HCT116 (cell line): ENCODE measurements at regions not wholly inside any gene's neighbourhood (a gene's known extent, or its start where the extent isn't known, plus 50 kb on each side); places are given as distances from the start of the nearest gene placed in this dataset.

ENCODE experiments used
- ATAC-seq: fragments of 200-7000 bp; cut with Tn5 transposase; 2 replicates; pipeline ENCODE4 v1.9.1; 2020; ENCODE audit warnings: mild to moderate bottlenecking, moderate library complexity
- BruUV-seq: library from RNA; stranded (reverse); fragments of 400-500 nt; replicated peaks from 2 replicates; lab custom pipeline; 2021; lab: Mats Ljungman, UMichigan
- CTCF ChIA-PET: fragments of 300-600 bp; sonication (Branson Sonifier 250); formaldehyde crosslinking; loops from one replicate; lab custom pipeline; 2021; ENCODE audit warnings: antibody characterized with exemption; lab: Charles Lee
- POLR2A ChIA-PET: fragments of 300-600, 350-600 bp; sonication (Branson Sonifier 250); formaldehyde crosslinking; loops from one replicate; lab custom pipeline; 2021; ENCODE audit warnings: antibody characterized with exemption; lab: Charles Lee
- RAD21 ChIA-PET, 2 experiments: fragments of 300-600 bp; sonication (Branson Sonifier 250); formaldehyde crosslinking; loops; one replicate each; lab custom pipeline; 2023; ENCODE audit warnings: low total read pairs in 2 of 2; ENCODE audit not compliant: uncharacterized antibody in 2 of 2, unreplicated experiment in 2 of 2, low non-redundant PET in 1 of 2; lab: Charles Lee
- DNase-seq: peaks from one replicate; pipeline ENCODE4 v3.0.0-alpha.2; 2010; ENCODE audit warnings: low read depth, low spot score
- H2AFZ ChIP-seq: fragments of 200-600 bp; shearing (Covaris generic), sonication (generic); 2 replicates; pipeline ENCODE4 v1.6.1; 2017; ENCODE audit warnings: low read depth, mixed run types, mixed read lengths, antibody characterized with exemption, low read length; ENCODE audit not compliant: poor library complexity, severe bottlenecking
- H3K27ac ChIP-seq: 2 replicates; pipeline ENCODE4 v1.5.1; 2012; ENCODE audit warnings: low read depth, low read length
- H3K27me3 ChIP-seq: fragments of 200-600 bp; sonication (generic); 2 replicates; pipeline ENCODE4 v1.6.1; 2016; ENCODE audit warnings: mixed run types, low read length, mixed read lengths; ENCODE audit not compliant: insufficient read depth
- H3K36me3 ChIP-seq, 2 experiments: fragments of 200-500 bp in 1 of 2; fragments of 200-600 bp in 1 of 2; sonication (Bioruptor generic) in 1 of 2; sonication (generic) in 1 of 2; 2 replicates each; pipeline versions ENCODE4 v1.5.1 to v1.6.1; 2014 to 2016; ENCODE audit warnings: low read length in 2 of 2, inconsistent platforms in 1 of 2, mixed read lengths in 1 of 2, mixed run types in 1 of 2; ENCODE audit not compliant: insufficient read depth in 2 of 2, control insufficient read depth in 1 of 2
- H3K4me1 ChIP-seq, 2 experiments: fragments of 200-600 bp in 1 of 2; sonication (generic) in 1 of 2; 2 replicates each; pipeline versions ENCODE4 v1.5.1 to v1.6.1; 2012 to 2017; ENCODE audit warnings: low read length in 2 of 2, inconsistent platforms in 1 of 2, mild to moderate bottlenecking in 1 of 2, mixed read lengths in 1 of 2, mixed run types in 1 of 2, moderate library complexity in 1 of 2; ENCODE audit not compliant: insufficient read depth in 2 of 2, control insufficient read depth in 1 of 2
- H3K4me2 ChIP-seq: fragments of 200-600 bp; sonication (generic); 2 replicates; pipeline ENCODE4 v1.6.1; 2017; ENCODE audit warnings: mixed run types, low read length, mixed read lengths
- H3K4me3 ChIP-seq, 2 experiments: fragments of 200-600 bp in 1 of 2; sonication (generic) in 1 of 2; replicated peaks in 1 of 2; 2 replicates each; pipeline ENCODE4 v1.5.1; 2011 to 2016; ENCODE audit warnings: low read length in 2 of 2, control low read depth in 1 of 2, low read depth in 1 of 2, mild to moderate bottlenecking in 1 of 2, mixed read lengths in 1 of 2, mixed run types in 1 of 2
- H3K79me2 ChIP-seq: fragments of 200-600 bp; sonication (generic); 2 replicates; pipeline ENCODE4 v1.6.1; 2017; ENCODE audit warnings: mild to moderate bottlenecking, mixed run types, low read length, moderate library complexity, mixed read lengths; ENCODE audit not compliant: insufficient read depth
- H3K9ac ChIP-seq: fragments of 200-600 bp; sonication (generic); 2 replicates; pipeline ENCODE4 v1.6.1; 2016; ENCODE audit warnings: low read length, mixed read lengths
- H3K9me2 ChIP-seq: fragments of 200-600 bp; sonication (generic), shearing (Covaris generic); 2 replicates; pipeline ENCODE4 v1.6.1; 2017; ENCODE audit warnings: mixed run types, mild to moderate bottlenecking, moderate library complexity; ENCODE audit not compliant: insufficient read depth
- H3K9me3 ChIP-seq, 2 experiments: fragments of 200-500 bp in 1 of 2; fragments of 200-600 bp in 1 of 2; sonication (Bioruptor generic) in 1 of 2; sonication (generic) in 1 of 2; 2 replicates each; pipeline ENCODE4 v1.6.1; 2014 to 2017; ENCODE audit warnings: low read length in 2 of 2, mixed read lengths in 2 of 2, inconsistent platforms in 1 of 2, low read depth in 1 of 2, mild to moderate bottlenecking in 1 of 2, mixed run types in 1 of 2, moderate library complexity in 1 of 2; ENCODE audit not compliant: control insufficient read depth in 1 of 2, insufficient read depth in 1 of 2
- H4K20me1 ChIP-seq: fragments of 200-600 bp; sonication (generic), shearing (Covaris generic); 2 replicates; pipeline ENCODE4 v1.6.1; 2017; ENCODE audit warnings: mixed run types, mild to moderate bottlenecking, moderate library complexity; ENCODE audit not compliant: insufficient read depth
- ATF3 ChIP-seq: IDR thresholded peaks from 2 replicates; pipeline ENCODE4 v1.6.1; 2012
- CBX3 ChIP-seq: IDR thresholded peaks from 2 replicates; pipeline ENCODE4 v1.6.1; 2012; ENCODE audit warnings: low read depth
- CEBPB ChIP-seq: IDR thresholded peaks from 2 replicates; pipeline ENCODE4 v1.6.1; 2012; ENCODE audit warnings: low read depth
- CTCF ChIP-seq, 3 experiments: fragments of 200-600 bp in 1 of 3; sonication (generic) in 1 of 3; IDR thresholded peaks in 2 of 3; conservative IDR thresholded peaks in 1 of 3; 2 replicates each; pipeline ENCODE4 v1.5.1; 2012 to 2017; ENCODE audit warnings: low read depth in 2 of 3, low read length in 2 of 3, antibody characterized with exemption in 1 of 3, borderline replicate concordance in 1 of 3, control low read depth in 1 of 3, mild to moderate bottlenecking in 1 of 3, mixed read lengths in 1 of 3, mixed run types in 1 of 3, moderate library complexity in 1 of 3; ENCODE audit not compliant: insufficient read depth in 1 of 3
- ELF1 ChIP-seq: IDR thresholded peaks from 2 replicates; pipeline ENCODE4 v1.6.1; 2012; ENCODE audit warnings: low read depth, borderline replicate concordance
- EZH2 ChIP-seq: fragments of 200-600 bp; sonication (generic); IDR thresholded peaks from 2 replicates; pipeline ENCODE4 v1.6.1; 2017; ENCODE audit warnings: antibody characterized with exemption, mixed run types
- EZH2phosphoT487 ChIP-seq: fragments of 200-600 bp; IDR thresholded peaks from 2 replicates; pipeline ENCODE4 v1.6.1; 2018; ENCODE audit warnings: antibody characterized with exemption, borderline replicate concordance
- FOSL1 ChIP-seq: IDR thresholded peaks from 2 replicates; pipeline ENCODE4 v1.6.1; 2012; ENCODE audit warnings: low read depth
- POLR2A ChIP-seq: IDR thresholded peaks from 2 replicates; pipeline ENCODE4 v1.7.0; 2011; ENCODE audit warnings: borderline replicate concordance; ENCODE audit not compliant: insufficient read depth, insufficient read length; ENCODE audit errors: extremely low read depth
- POLR2AphosphoS5 ChIP-seq: IDR thresholded peaks from 2 replicates; pipeline ENCODE4 v1.6.1; 2011; ENCODE audit warnings: mild to moderate bottlenecking, low read depth, low read length, moderate library complexity
- REST ChIP-seq: IDR thresholded peaks from 2 replicates; pipeline ENCODE4 v1.6.1; 2012; ENCODE audit warnings: low read depth
- SIN3A ChIP-seq: IDR thresholded peaks from 2 replicates; pipeline ENCODE4 v1.6.1; 2012; ENCODE audit warnings: low read depth
- SP1 ChIP-seq: IDR thresholded peaks from 2 replicates; pipeline ENCODE4 v1.6.1; 2012; ENCODE audit warnings: low read depth
- YY1 ChIP-seq: IDR thresholded peaks from 2 replicates; pipeline ENCODE4 v1.6.1; 2011; ENCODE audit warnings: low read length, low read depth, moderate library complexity, mild to moderate bottlenecking; ENCODE audit not compliant: insufficient replicate concordance; ENCODE audit errors: extremely low read depth
- intact Hi-C: fragments of 100-400 bp; cut with micrococcal nuclease; formaldehyde crosslinking; loops from 2 replicates; pipeline ENCODE4 v1.10.0; 2022

- POLR2A ChIA-PET = no interaction called here
- RAD21 ChIA-PET = no interaction called here
- intact Hi-C loops = no loop called here
These were observed 401.6 kb downstream of the GPD2 start for GRCh38 chr2:156837635-156838370.

More at GRCh38 chr2:156837635-156838370, 401.6 kb downstream of the GPD2 start:
- Histone ChIP-seq H3K4me3 (no peak overlapping the region), H3K79me2 (no peaks in the 10 kb centered on the region), H3K27ac (no peak overlapping the region), H2AFZ (no peak overlapping the region), H3K4me1 (no peaks in the 10 kb centered on the region), H3K9me3 (no peaks in the 10 kb centered on the region), H3K9ac (no peak overlapping the region), H3K9me2 (no peaks in the 10 kb centered on the region; the same call in 1 of the 2 replicates), H3K36me3 (no peaks in the 10 kb centered on the region), H3K27me3 (no peaks in the 10 kb centered on the region), H3K4me2 (no peak overlapping the region), H4K20me1 (no peaks in the 10 kb centered on the region)
- no TSS peak for BruUV-seq
- ATAC-seq = no peak
- DNase-seq = no peak
- TF ChIP-seq YY1 (no peak), POLR2A (no peak), POLR2AphosphoS5 (no peak), CEBPB (no peak), FOSL1 (no peak), REST (no peak), CBX3 (no peak), CTCF (IDR thresholded peaks at IDR 0.05 in 2 of 3, conservative IDR thresholded peaks at IDR 0.05 in 1 of 3; ENCODE audit: borderline replicate concordance in 1 of 3, insufficient read depth in 1 of 3, low read depth in 2 of 3, low read length in 2 of 3) (no peak), ATF3 (no peak), SP1 (no peak), SIN3A (no peak), EZH2phosphoT487 (no peak), ELF1 (no peak), EZH2 (no peak)
- CTCF ChIA-PET = no interaction called here
